ENCODE measurements at regions not wholly inside any gene's neighbourhood (a gene's known extent, or its start where the extent isn't known, plus 50 kb on each side); places are given as distances from the start of the nearest gene placed in this dataset.

- Histone ChIP-seq H4K20me1 (ENCODE audit: insufficient read depth, low read length) (no peaks in the 10 kb centered on the region), H3K9me2 (ENCODE audit: low read depth, low read length) (no peaks in the 10 kb centered on the region), H3K27me3 (ENCODE audit: insufficient read depth, low read length) (no peaks in the 10 kb centered on the region), H3K9me3 (ENCODE audit: low read length) (no peaks in the 10 kb centered on the region), H3K9ac (ENCODE audit: low read length) (no peak overlapping the region), H3K4me2 (ENCODE audit: low read length) (no peak overlapping the region), H2AFZ (ENCODE audit: low read length) (no peak overlapping the region), H3K4me3 (ENCODE audit: low read depth, low read length, poor library complexity, severe bottlenecking) (no peak overlapping the region), H3F3A (ENCODE audit: insufficient read depth, low read length) (no peaks in the 10 kb centered on the region), H3K4me1 (ENCODE audit: insufficient read depth, low read length, severe bottlenecking) (no peaks in the 10 kb centered on the region), H3K27ac (ENCODE audit: low read depth, low read length, poor library complexity, severe bottlenecking) (no peak overlapping the region), H3K36me3 (ENCODE audit: insufficient read depth, low read length) (no peaks in the 10 kb centered on the region), H3K79me2 (ENCODE audit: insufficient read depth, low read length) (no peaks in the 10 kb centered on the region)
- TF ChIP-seq EZH2 (IDR thresholded peaks at IDR 0.05; ENCODE audit: borderline replicate concordance, low read length): no peak
- TF ChIP-seq CTCF (IDR thresholded peaks at IDR 0.05; ENCODE audit: low read length): no peak
Observed at GRCh38 chr6:23457321-23457720, 668.7 kb upstream of the NRSN1 start.

- Histone ChIP-seq H3K4me3 (ENCODE audit: low read depth, low read length, poor library complexity, severe bottlenecking) (no peak overlapping the region), H3K4me1 (ENCODE audit: insufficient read depth, low read length, severe bottlenecking) (no peaks in the 10 kb centered on the region), H2AFZ (ENCODE audit: low read length) (no peak overlapping the region), H4K20me1 (ENCODE audit: insufficient read depth, low read length) (no peaks in the 10 kb centered on the region), H3K9me3 (ENCODE audit: low read length) (no peaks in the 10 kb centered on the region), H3K36me3 (ENCODE audit: insufficient read depth, low read length) (no peaks in the 10 kb centered on the region), H3K79me2 (ENCODE audit: insufficient read depth, low read length) (no peaks in the 10 kb centered on the region), H3K27ac (ENCODE audit: low read depth, low read length, poor library complexity, severe bottlenecking) (no peak overlapping the region), H3K27me3 (ENCODE audit: insufficient read depth, low read length) (no peaks in the 10 kb centered on the region), H3F3A (ENCODE audit: insufficient read depth, low read length) (no peaks in the 10 kb centered on the region), H3K9ac (ENCODE audit: low read length) (no peak overlapping the region), H3K9me2 (ENCODE audit: low read depth, low read length) (no peaks in the 10 kb centered on the region), H3K4me2 (ENCODE audit: low read length) (no peak overlapping the region)
- TF ChIP-seq EZH2 (IDR thresholded peaks at IDR 0.05; ENCODE audit: borderline replicate concordance, low read length) (no peak), CTCF (IDR thresholded peaks at IDR 0.05; ENCODE audit: low read length) (no peak)
Observed at GRCh38 chr6:23465912-23466311, 660.1 kb upstream of the NRSN1 start.

- Histone ChIP-seq H3K27me3 (ENCODE audit: insufficient read depth, low read length) (no peaks in the 10 kb centered on the region), H3K27ac (ENCODE audit: low read depth, low read length, poor library complexity, severe bottlenecking) (no peak overlapping the region), H4K20me1 (ENCODE audit: insufficient read depth, low read length) (no peaks in the 10 kb centered on the region), H3K36me3 (ENCODE audit: insufficient read depth, low read length) (no peaks in the 10 kb centered on the region), H3K4me2 (ENCODE audit: low read length) (no peak overlapping the region), H3K9me3 (ENCODE audit: low read length) (no peaks in the 10 kb centered on the region), H3F3A (ENCODE audit: insufficient read depth, low read length) (no peaks in the 10 kb centered on the region), H3K9me2 (ENCODE audit: low read depth, low read length) (no peaks in the 10 kb centered on the region), H3K79me2 (ENCODE audit: insufficient read depth, low read length) (no peaks in the 10 kb centered on the region), H2AFZ (ENCODE audit: low read length) (no peak overlapping the region), H3K9ac (ENCODE audit: low read length) (no peak overlapping the region), H3K4me1 (ENCODE audit: insufficient read depth, low read length, severe bottlenecking) (no peaks in the 10 kb centered on the region), H3K4me3 (ENCODE audit: low read depth, low read length, poor library complexity, severe bottlenecking) (no peak overlapping the region)
- TF ChIP-seq CTCF (IDR thresholded peaks at IDR 0.05; ENCODE audit: low read length): no peak
- no peak for TF ChIP-seq EZH2 (IDR thresholded peaks at IDR 0.05; ENCODE audit: borderline replicate concordance, low read length)
Observed at GRCh38 chr6:23477586-23477985, 648.4 kb upstream of the NRSN1 start.

Data from OCI-LY1 (cell line).